Activated naive CD4-positive, alpha-beta T cell treated with anti-CD3 and anti-CD28 coated beads, Interleukin-2, amount 50 U/mL, for 24 hours (primary cell): ENCODE measurements at regions not wholly inside any gene's neighbourhood (a gene's known extent, or its start where the extent isn't known, plus 50 kb on each side); places are given as distances from the start of the nearest gene placed in this dataset.
"Not testable (repeated sequence)": the region's sequence is repeated elsewhere in the genome, so short reads cannot be mapped to it uniquely, and the experiment has no call there.

Experiments used
- H3K27ac Mint-ChIP-seq: one replicate; pipeline ENCODE4 v1.8.0; 2021; ENCODE audit warnings: mild to moderate bottlenecking, mixed read lengths
- H3K27me3 Mint-ChIP-seq: one replicate; pipeline ENCODE4 v1.8.0; 2021; ENCODE audit warnings: mixed read lengths
- H3K36me3 Mint-ChIP-seq: one replicate; pipeline ENCODE4 v1.8.0; 2021; ENCODE audit warnings: mixed read lengths
- H3K4me1 Mint-ChIP-seq: one replicate; pipeline ENCODE4 v1.8.0; 2021; ENCODE audit warnings: mixed read lengths
- H3K4me3 Mint-ChIP-seq: one replicate; pipeline ENCODE4 v1.8.0; 2021; ENCODE audit warnings: mild to moderate bottlenecking, mixed read lengths
- H3K9me3 Mint-ChIP-seq: one replicate; pipeline ENCODE4 v1.8.0; 2021; ENCODE audit warnings: mixed read lengths

- no peaks in the 10 kb centered on the region for H3K36me3 Mint-ChIP-seq
- H3K27me3 Mint-ChIP-seq: no peaks in the 10 kb centered on the region
- no peak overlapping the region for H3K27ac Mint-ChIP-seq
- H3K9me3 Mint-ChIP-seq: no peaks in the 10 kb centered on the region
- no peak overlapping the region for H3K4me3 Mint-ChIP-seq
- no peaks in the 10 kb centered on the region for H3K4me1 Mint-ChIP-seq
Measured at GRCh38 chr17:16888413-16889087, 83.4 kb downstream of the TNFRSF13B start.

DNA sequence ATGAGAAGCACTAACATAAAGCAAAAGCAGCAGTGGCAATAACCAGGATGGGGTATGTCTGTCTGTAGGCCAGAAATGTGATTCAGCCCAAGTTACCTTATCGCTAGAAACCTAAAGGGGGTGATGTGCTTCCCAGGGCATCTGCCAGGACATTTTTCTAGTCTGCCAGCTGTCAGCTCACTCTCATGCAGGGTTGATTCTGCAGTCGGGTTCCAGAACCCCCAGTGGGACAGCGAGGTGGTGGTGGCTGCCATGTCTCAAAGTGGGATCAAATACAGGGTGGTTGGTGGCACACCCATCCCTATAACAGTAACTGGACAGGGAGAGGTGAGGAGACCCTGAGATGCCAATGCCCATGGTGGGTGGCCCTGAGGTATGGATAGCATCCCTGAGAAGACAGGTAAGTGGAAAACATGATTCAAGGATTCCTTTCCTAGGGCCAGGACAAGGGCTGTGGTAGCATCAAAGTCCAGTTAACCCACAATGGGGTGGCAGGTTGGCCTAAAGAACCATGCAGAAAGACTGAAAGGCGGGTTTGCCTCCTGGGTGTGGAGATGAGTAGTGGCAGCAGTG, 84.3 kb downstream of the TNFRSF13B start:
- Mint-ChIP-seq H3K27me3 (no peaks in the 10 kb centered on the region), H3K9me3 (no peaks in the 10 kb centered on the region), H3K4me1 (no peaks in the 10 kb centered on the region), H3K27ac (no peak overlapping the region), H3K4me3 (no peak overlapping the region), H3K36me3 (no peaks in the 10 kb centered on the region)

DNA sequence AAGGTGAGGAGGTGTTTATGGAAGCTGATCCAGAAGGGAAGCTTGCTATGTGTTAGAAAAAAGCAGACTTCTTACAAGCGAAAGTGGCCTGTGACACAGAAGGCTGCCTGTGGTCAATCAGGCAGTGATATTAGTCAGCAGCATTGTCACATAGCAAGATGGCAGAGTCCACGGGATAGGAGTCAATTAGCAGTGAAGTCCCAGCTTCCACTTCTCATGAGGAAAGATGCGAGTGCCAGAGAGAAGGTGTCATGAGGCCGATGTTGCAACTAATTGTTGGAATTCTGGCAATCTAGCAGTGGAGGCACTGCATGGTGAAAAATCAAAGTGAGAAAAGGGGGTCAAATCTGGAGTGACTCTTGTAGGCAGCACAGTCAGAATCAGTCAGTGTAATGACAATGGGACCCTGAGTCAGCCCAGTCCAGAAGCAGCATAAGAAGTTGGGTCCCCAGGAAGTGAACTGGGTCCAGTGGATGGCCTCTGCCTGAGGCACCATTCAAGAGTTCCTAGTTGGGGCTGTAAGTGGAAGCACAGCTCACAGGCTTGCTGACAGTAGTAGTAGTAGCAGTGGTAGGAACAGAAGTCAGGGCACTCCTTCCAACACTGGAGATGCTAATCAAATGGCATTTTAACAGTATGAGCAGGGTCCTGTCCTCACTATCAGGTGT, 85.1 kb downstream of the TNFRSF13B start:
- no peak overlapping the region for H3K27ac Mint-ChIP-seq
- H3K27me3 Mint-ChIP-seq: no peaks in the 10 kb centered on the region
- no peak overlapping the region for H3K4me3 Mint-ChIP-seq
- no peaks in the 10 kb centered on the region for H3K36me3 Mint-ChIP-seq
- no peaks in the 10 kb centered on the region for H3K4me1 Mint-ChIP-seq
- no peaks in the 10 kb centered on the region for H3K9me3 Mint-ChIP-seq

- not testable (repeated sequence) for H3K9me3 Mint-ChIP-seq, H3K27ac Mint-ChIP-seq, H3K36me3 Mint-ChIP-seq, H3K4me1 Mint-ChIP-seq, H3K27me3 Mint-ChIP-seq, H3K4me3 Mint-ChIP-seq
Measured at GRCh38 chr17:16885204-16885603, 86.7 kb downstream of the TNFRSF13B start.

DNA sequence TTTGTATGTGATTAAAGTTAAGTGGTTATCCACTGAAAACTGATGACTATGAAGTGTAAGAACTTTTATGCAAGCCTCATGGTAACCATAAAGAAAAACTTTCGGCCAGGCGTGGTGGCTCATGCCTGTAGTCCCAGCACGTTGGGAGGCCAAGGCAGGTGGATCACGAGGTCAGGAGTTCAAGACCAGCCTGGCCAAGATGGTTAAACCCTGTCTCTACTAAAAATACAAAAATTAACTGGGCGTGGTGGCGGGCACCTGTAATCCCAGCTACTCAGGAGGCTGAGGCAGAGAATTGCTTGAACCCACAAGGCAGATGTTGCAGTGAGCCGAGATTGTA, 89.0 kb downstream of the TNFRSF13B start:
- not testable (repeated sequence) for H3K27ac Mint-ChIP-seq, H3K4me1 Mint-ChIP-seq, H3K36me3 Mint-ChIP-seq, H3K27me3 Mint-ChIP-seq, H3K4me3 Mint-ChIP-seq, H3K9me3 Mint-ChIP-seq

- H3K4me1 Mint-ChIP-seq: no peaks in the 10 kb centered on the region
- H3K36me3 Mint-ChIP-seq: no peaks in the 10 kb centered on the region
- H3K27ac Mint-ChIP-seq: peak overlapping the region; percentile 24
- no peak overlapping the region for H3K4me3 Mint-ChIP-seq
- H3K9me3 Mint-ChIP-seq: peaks cover 1% of the 10 kb centered on the region
- no peaks in the 10 kb centered on the region for H3K27me3 Mint-ChIP-seq
Measured at GRCh38 chr17:16882243-16882925, 89.5 kb downstream of the TNFRSF13B start.

GRCh38 chr17:16881239-16881924, 90.5 kb downstream of the TNFRSF13B start:
- H3K4me3 Mint-ChIP-seq: no peak overlapping the region
- no peaks in the 10 kb centered on the region for H3K27me3 Mint-ChIP-seq
- H3K27ac Mint-ChIP-seq: no peak overlapping the region
- H3K36me3 Mint-ChIP-seq: no peaks in the 10 kb centered on the region
- H3K9me3 Mint-ChIP-seq: peaks cover 5% of the 10 kb centered on the region
- H3K4me1 Mint-ChIP-seq: no peaks in the 10 kb centered on the region

GRCh38 chr17:16880843-16881230, 91.1 kb downstream of the TNFRSF13B start:
- H3K27me3 Mint-ChIP-seq: no peaks in the 10 kb centered on the region
- H3K36me3 Mint-ChIP-seq: no peaks in the 10 kb centered on the region
- no peaks in the 10 kb centered on the region for H3K4me1 Mint-ChIP-seq
- H3K4me3 Mint-ChIP-seq: no peak overlapping the region
- no peak overlapping the region for H3K27ac Mint-ChIP-seq
- H3K9me3 Mint-ChIP-seq: peaks cover 5% of the 10 kb centered on the region

- H3K4me1 Mint-ChIP-seq: no peaks in the 10 kb centered on the region
- no peaks in the 10 kb centered on the region for H3K27me3 Mint-ChIP-seq
- no peak overlapping the region for H3K4me3 Mint-ChIP-seq
- H3K27ac Mint-ChIP-seq: no peak overlapping the region
- H3K9me3 Mint-ChIP-seq: peaks cover 5% of the 10 kb centered on the region
- H3K36me3 Mint-ChIP-seq: no peaks in the 10 kb centered on the region
Measured at GRCh38 chr17:16880121-16880842, 91.6 kb downstream of the TNFRSF13B start.

- Mint-ChIP-seq H3K27me3 (no peaks in the 10 kb centered on the region), H3K4me3 (no peak overlapping the region), H3K4me1 (no peaks in the 10 kb centered on the region), H3K27ac (no peak overlapping the region), H3K36me3 (no peaks in the 10 kb centered on the region), H3K9me3 (peaks cover 5% of the 10 kb centered on the region)
Measured at GRCh38 chr17:16879686-16880085, 92.2 kb downstream of the TNFRSF13B start.

DNA sequence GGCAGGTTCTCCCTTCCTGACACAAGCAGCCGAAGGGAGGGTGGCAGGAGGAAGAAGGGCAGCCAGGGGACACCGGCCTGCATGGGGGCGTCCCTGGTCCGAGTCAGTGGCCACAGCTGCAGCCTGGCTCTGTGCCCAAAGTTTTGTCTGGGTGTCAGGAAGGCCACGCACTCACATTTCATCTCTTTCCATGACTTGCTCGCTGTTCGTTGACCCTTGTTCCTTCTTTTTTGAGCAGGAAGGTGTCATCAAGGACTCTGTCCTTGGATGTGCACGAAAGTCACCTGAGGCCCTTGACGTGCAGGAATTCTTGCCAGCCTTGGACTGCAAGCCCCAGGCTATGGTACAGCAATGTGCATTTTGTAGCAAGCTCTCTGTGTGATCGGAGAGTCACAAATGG, 93.3 kb downstream of the TNFRSF13B start:
- Mint-ChIP-seq H3K27ac (no peak overlapping the region), H3K9me3 (peaks cover 5% of the 10 kb centered on the region), H3K4me1 (no peaks in the 10 kb centered on the region), H3K36me3 (no peaks in the 10 kb centered on the region), H3K4me3 (no peak overlapping the region), H3K27me3 (no peaks in the 10 kb centered on the region)

DNA sequence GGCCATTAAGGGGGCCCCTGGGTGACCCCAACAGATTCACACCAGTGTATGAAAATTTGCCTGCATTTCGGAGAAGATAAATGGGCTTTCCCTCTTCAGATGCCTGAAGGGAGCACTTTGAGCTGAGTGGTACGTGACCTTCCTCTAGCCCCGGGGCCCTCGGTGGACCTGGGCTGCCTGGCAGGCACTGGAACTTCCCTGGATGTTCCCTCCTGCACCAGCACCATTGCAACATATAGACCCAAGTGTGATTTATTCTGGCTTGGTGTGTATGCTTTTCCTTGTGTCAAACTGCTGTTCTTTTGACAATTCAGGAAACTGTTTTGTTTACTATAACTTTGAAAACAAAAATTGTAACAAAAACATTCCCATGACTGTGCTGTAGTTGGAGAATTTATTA, 93.8 kb downstream of the TNFRSF13B start:
- Mint-ChIP-seq H3K4me1 (no peaks in the 10 kb centered on the region), H3K27me3 (no peaks in the 10 kb centered on the region), H3K4me3 (no peak overlapping the region), H3K27ac (no peak overlapping the region), H3K9me3 (peaks cover 5% of the 10 kb centered on the region), H3K36me3 (no peaks in the 10 kb centered on the region)

- Mint-ChIP-seq H3K27ac (no peak overlapping the region), H3K36me3 (no peaks in the 10 kb centered on the region), H3K27me3 (no peaks in the 10 kb centered on the region), H3K4me3 (no peak overlapping the region), H3K4me1 (no peaks in the 10 kb centered on the region), H3K9me3 (peaks cover 5% of the 10 kb centered on the region)
Measured at GRCh38 chr17:16877099-16877498, 94.8 kb downstream of the TNFRSF13B start.

- H3K36me3 Mint-ChIP-seq: no peaks in the 10 kb centered on the region
- peaks cover 5% of the 10 kb centered on the region for H3K9me3 Mint-ChIP-seq
- no peak overlapping the region for H3K4me3 Mint-ChIP-seq
- no peaks in the 10 kb centered on the region for H3K4me1 Mint-ChIP-seq
- no peaks in the 10 kb centered on the region for H3K27me3 Mint-ChIP-seq
- no peak overlapping the region for H3K27ac Mint-ChIP-seq
Measured at GRCh38 chr17:16875662-16876061, 96.3 kb downstream of the TNFRSF13B start.

- H3K9me3 Mint-ChIP-seq, H3K27ac Mint-ChIP-seq, H3K36me3 Mint-ChIP-seq, H3K27me3 Mint-ChIP-seq, H3K4me1 Mint-ChIP-seq, H3K4me3 Mint-ChIP-seq: not testable (repeated sequence)
Measured at GRCh38 chr17:16874216-16874615, 97.7 kb downstream of the TNFRSF13B start.
